Stimulated activated CD8-positive, alpha-beta memory T cell treated with anti-CD3 and anti-CD28 coated beads, Interleukin-4, amount 100 ng/mL, for 48 hours (primary cell): ENCODE measurements at regions not wholly inside any gene's neighbourhood (a gene's known extent, or its start where the extent isn't known, plus 50 kb on each side); places are given as distances from the start of the nearest gene placed in this dataset.
"Not testable (repeated sequence)": the region's sequence is repeated elsewhere in the genome, so short reads cannot be mapped to it uniquely, and the experiment has no call there.

ENCODE experiments used
- DNase-seq: peaks from one replicate; pipeline ENCODE4 v3.0.0-alpha.2; 2020

- DNase-seq = not testable (repeated sequence)
Measured at GRCh38 chrX:149420566-149420965, 84.5 kb downstream of the IDS start.

GRCh38 chrX:149398027-149398426 is 107.1 kb downstream of the IDS start:
- DNase-seq = no peak

- no peak for DNase-seq
Measured at GRCh38 chrX:149392921-149393320, 112.2 kb downstream of the IDS start.

- DNase-seq = no peak
Measured at GRCh38 chrX:149383852-149384251, 121.3 kb downstream of the IDS start.

- DNase-seq = no peak
Measured at GRCh38 chrX:149374751-149375150, 130.4 kb downstream of the IDS start.

- no peak for DNase-seq
Measured at GRCh38 chrX:149372866-149373265, 132.2 kb downstream of the IDS start.

GRCh38 chrX:149371986-149372385 is 133.1 kb downstream of the IDS start:
- no peak for DNase-seq

GRCh38 chrX:149370097-149370496 is 135.0 kb downstream of the IDS start:
- no peak for DNase-seq

GRCh38 chrX:149365552-149365951 is 139.6 kb downstream of the IDS start:
- no peak for DNase-seq

- DNase-seq = no peak
Measured at GRCh38 chrX:149365061-149365460, 140.0 kb downstream of the IDS start.

GRCh38 chrX:149363965-149364364 is 141.1 kb downstream of the IDS start:
- DNase-seq = no peak

- no peak for DNase-seq
Measured at GRCh38 chrX:149346306-149346705, 158.8 kb downstream of the IDS start.

- no peak for DNase-seq
Measured at GRCh38 chrX:149322316-149322715, 182.8 kb downstream of the IDS start.

- DNase-seq = no peak
Measured at GRCh38 chrX:149313871-149314371, 191.2 kb downstream of the IDS start.

- no peak for DNase-seq
Measured at GRCh38 chrX:149312988-149313387, 192.1 kb downstream of the IDS start.

GRCh38 chrX:149312097-149312496 is 193.0 kb downstream of the IDS start:
- no peak for DNase-seq

- DNase-seq = no peak
Measured at GRCh38 chrX:149302705-149303104, 202.4 kb downstream of the IDS start.

- no peak for DNase-seq
Measured at GRCh38 chrX:149298111-149298510, 207.0 kb downstream of the IDS start.

GRCh38 chrX:149296092-149296491 is 209.0 kb downstream of the IDS start:
- DNase-seq = no peak

- DNase-seq = peak; percentile 48
Measured at GRCh38 chrX:149286940-149287349, 218.2 kb downstream of the IDS start.

- no peak for DNase-seq
Measured at GRCh38 chrX:149284616-149285015, 220.5 kb downstream of the IDS start.

GRCh38 chrX:149283853-149284252 is 221.3 kb downstream of the IDS start:
- DNase-seq = no peak

- no peak for DNase-seq
Measured at GRCh38 chrX:149282909-149283308, 222.2 kb downstream of the IDS start.

GRCh38 chrX:149280011-149280410 is 225.1 kb downstream of the IDS start:
- DNase-seq = no peak

GRCh38 chrX:149275836-149276235 is 229.3 kb downstream of the IDS start:
- no peak for DNase-seq
